ENCODE measurements at regions not wholly inside any gene's neighbourhood (a gene's known extent, or its start where the extent isn't known, plus 50 kb on each side); places are given as distances from the start of the nearest gene placed in this dataset.
A peak's percentile ranks its signal among the peaks of the same experiment; 100 is the strongest.

GRCh38 chr5:160961038-160961437 is 109.0 kb upstream of the ATP10B start:
- H3K27me3 ChIP-seq: no peaks in the 10 kb centered on the region
- H3K9me3 ChIP-seq: no peaks in the 10 kb centered on the region
- intact Hi-C loops (cut with DNase I): no loop called here
- no peak overlapping the region for H3K27ac ChIP-seq
- no peaks in the 10 kb centered on the region for H3K36me3 ChIP-seq
- H3K4me3 ChIP-seq (replicated peaks in 1 of 3): no peak overlapping the region
- peaks cover 0 to 4% of the 10 kb centered on the region in 2 donors for H3K4me1 ChIP-seq
- no peak for TF ChIP-seq CTCF (IDR thresholded peaks at IDR 0.05)
- TF ChIP-seq POLR2A (IDR thresholded peaks at IDR 0.05): no peak
- no peak for DNase-seq
- WGBS, 2 donors: 66 to 68% methylated on average over 1 of the region's 1 CpG

GRCh38 chr5:160960592-160960991 is 108.6 kb upstream of the ATP10B start:
- no peaks in the 10 kb centered on the region for H3K36me3 ChIP-seq
- intact Hi-C loops (cut with DNase I): no loop called here
- no peaks in the 10 kb centered on the region for H3K9me3 ChIP-seq
- 79 to 88% methylated on average over 2 of the region's 2 CpGs for WGBS, 2 donors
- peak overlapping the region in 1 of 3 donors; percentile 46 for H3K27ac ChIP-seq
- TF ChIP-seq POLR2A (IDR thresholded peaks at IDR 0.05): no peak
- no peak for TF ChIP-seq CTCF (IDR thresholded peaks at IDR 0.05)
- H3K27me3 ChIP-seq: no peaks in the 10 kb centered on the region
- peaks cover 0 to 4% of the 10 kb centered on the region in 2 donors for H3K4me1 ChIP-seq
- H3K4me3 ChIP-seq (replicated peaks in 1 of 3): no peak overlapping the region
- DNase-seq: no peak

- H3K36me3 ChIP-seq: no peaks in the 10 kb centered on the region
- intact Hi-C loops (cut with DNase I): no loop called here
- H3K4me1 ChIP-seq: peaks cover 0 to 4% of the 10 kb centered on the region in 2 donors
- peak overlapping the region in 2 of 3 donors; percentile 11 to 46 for H3K27ac ChIP-seq
- no peaks in the 10 kb centered on the region for H3K27me3 ChIP-seq
- TF ChIP-seq POLR2A (IDR thresholded peaks at IDR 0.05): no peak
- no peak for TF ChIP-seq CTCF (IDR thresholded peaks at IDR 0.05)
- no peaks in the 10 kb centered on the region for H3K9me3 ChIP-seq
- H3K4me3 ChIP-seq (replicated peaks in 1 of 3): no peak overlapping the region
- 19% methylated on average over 2 of the region's 2 CpGs for WGBS, 2 donors
- peak; percentile 93 to 96 for DNase-seq
Measured at GRCh38 chr5:160959804-160960203, 107.8 kb upstream of the ATP10B start.

- intact Hi-C loops (cut with DNase I): no loop called here
- DNase-seq: no peak
- peaks cover 0 to 4% of the 10 kb centered on the region in 2 donors for H3K4me1 ChIP-seq
- H3K4me3 ChIP-seq (replicated peaks in 1 of 3): no peak overlapping the region
- H3K27ac ChIP-seq: no peak overlapping the region
- TF ChIP-seq CTCF (IDR thresholded peaks at IDR 0.05) (no peak), POLR2A (IDR thresholded peaks at IDR 0.05) (no peak)
- H3K27me3 ChIP-seq: no peaks in the 10 kb centered on the region
- H3K9me3 ChIP-seq: no peaks in the 10 kb centered on the region
- no peaks in the 10 kb centered on the region for H3K36me3 ChIP-seq
- 85 to 93% methylated on average over 1 of the region's 1 CpG for WGBS, 2 donors
Measured at GRCh38 chr5:160957312-160957861, 105.4 kb upstream of the ATP10B start.

- WGBS, 2 donors: 74 to 88% methylated on average over 1 of the region's 1 CpG
- Histone ChIP-seq H3K4me1 (peaks cover 0 to 4% of the 10 kb centered on the region in 2 donors), H3K9me3 (no peaks in the 10 kb centered on the region), H3K36me3 (no peaks in the 10 kb centered on the region), H3K4me3 (replicated peaks in 1 of 3) (no peak overlapping the region), H3K27ac (no peak overlapping the region), H3K27me3 (no peaks in the 10 kb centered on the region)
- intact Hi-C loops (cut with DNase I): no loop called here
- no peak for DNase-seq
- no peak for TF ChIP-seq POLR2A (IDR thresholded peaks at IDR 0.05)
- TF ChIP-seq CTCF (IDR thresholded peaks at IDR 0.05): no peak
Measured at GRCh38 chr5:160956051-160956450, 104.0 kb upstream of the ATP10B start.
